NCI-H2196 (cell line): ENCODE measurements at regions not wholly inside any gene's neighbourhood (a gene's known extent, or its start where the extent isn't known, plus 50 kb on each side); places are given as distances from the start of the nearest gene placed in this dataset.

ENCODE experiments used
- DNase-seq: peaks from one replicate; lab custom pipeline; 2025; ENCODE audit not compliant: unreplicated experiment; lab: John Stamatoyannopoulos, UW

DNA sequence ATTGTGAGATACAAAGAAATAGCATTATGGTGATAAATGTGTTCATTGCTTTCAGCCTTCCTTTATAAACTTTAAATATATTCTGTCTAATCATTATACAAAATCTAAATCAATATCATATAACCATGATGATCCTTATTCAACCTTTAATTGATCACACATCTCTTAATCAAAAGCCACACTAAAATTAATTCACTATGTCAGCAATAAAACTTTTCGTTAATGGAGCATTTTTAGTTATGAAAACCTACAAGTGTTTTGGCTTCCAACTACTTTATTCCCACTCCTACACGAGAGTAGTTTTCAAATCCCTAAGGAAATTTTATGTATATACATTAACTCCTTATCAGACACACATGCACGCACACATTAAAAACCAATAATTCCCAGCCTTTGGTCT is 530.2 kb downstream of the KCTD8 start:
- no peak for DNase-seq

DNA sequence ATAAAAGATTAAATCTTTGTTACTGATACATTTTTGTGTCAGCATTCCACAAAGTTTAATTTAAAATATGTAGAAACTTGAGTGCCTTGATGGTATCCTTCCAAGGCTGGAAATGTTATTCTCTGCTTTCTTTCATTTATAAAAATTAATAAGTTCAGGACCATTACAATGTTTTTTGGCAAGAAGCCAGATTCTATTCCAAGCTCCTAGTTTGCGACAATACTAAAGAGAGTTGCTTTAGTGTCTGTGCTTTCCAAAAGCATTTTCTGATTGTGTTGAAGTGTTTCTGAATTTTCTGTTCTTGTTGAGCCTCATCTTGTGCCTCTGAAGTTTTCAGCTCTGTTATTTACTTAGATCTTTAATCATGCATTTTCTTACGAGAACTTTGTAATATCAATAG is 516.2 kb downstream of the KCTD8 start:
- peak; percentile 0 for DNase-seq

DNA sequence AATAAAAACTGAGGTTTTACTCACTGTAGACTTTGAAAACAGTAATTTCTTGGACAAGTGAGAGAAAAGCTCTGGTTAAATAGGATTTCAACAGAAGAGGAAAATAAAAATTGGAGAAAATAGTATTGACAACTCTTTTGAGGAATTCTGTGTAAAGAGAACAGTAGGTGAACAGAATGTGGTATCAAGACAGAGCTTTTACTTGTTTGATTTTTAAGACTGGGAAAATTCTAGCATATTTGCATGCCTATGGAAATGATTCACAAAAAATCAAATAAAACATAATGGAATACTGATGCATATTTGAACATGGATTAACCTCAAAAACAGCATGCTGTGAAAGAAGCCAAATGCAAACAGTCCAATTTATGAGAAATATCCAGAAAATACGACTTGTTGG is 504.6 kb downstream of the KCTD8 start:
- no peak for DNase-seq

DNA sequence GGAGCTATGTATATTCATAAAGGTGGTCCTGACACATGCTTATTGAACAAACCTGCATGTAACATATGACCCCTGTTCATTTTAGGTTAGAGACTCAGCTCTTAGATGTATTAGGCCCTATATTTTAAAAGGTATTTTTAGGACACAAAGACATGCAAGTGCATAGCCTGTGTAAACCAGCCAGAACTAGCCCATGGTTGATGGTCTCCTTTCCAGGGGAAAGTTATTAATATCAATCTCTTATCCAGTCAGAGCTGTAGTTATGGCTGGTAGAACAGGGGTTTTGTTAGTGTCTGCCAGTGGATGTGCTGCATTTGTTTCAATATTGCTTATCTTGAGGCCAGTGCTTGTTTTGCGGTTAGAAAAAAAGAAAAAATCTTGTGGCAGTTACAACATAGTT is 488.6 kb downstream of the KCTD8 start:
- DNase-seq, result no peak

DNA sequence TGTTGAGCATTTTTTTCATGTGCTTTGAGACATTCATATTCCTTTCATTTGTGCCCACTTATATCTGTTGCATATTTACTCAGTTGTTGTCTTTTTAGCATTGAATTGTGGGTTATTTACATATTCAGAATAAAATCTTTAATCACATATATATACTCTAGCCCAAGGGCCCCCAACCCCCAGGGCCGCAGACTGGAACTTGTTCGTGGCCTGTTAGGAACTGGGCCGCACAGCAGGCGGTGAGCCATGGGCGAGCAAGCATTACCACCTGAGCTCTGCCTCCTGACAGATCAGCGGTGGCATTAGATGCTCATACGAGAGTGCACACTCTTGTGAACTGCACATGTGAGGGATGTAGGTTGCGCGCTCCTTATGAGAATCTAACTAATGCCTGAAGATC is 480.6 kb downstream of the KCTD8 start:
- no peak for DNase-seq

DNA sequence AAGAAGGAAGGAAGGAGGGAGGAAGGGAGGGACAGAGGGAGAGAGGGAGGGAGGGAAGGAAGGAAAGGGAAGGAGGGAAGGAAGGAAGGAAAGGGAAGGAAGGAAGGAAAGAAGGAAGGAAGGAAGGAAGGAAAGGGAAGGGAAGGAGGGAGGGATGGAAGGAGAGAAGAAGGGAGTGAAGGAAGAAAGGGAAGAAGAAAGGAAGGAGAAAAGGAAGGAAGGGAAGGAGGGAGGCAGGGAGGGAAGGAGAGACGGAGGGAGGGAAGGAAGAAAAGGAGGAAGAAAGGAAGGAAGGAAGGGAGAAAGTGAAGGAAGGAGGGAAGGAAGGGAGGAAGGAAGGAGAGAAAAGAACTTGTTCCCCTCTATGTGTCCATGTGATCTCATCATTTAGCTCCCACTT is 465.0 kb downstream of the KCTD8 start:
- DNase-seq, result no peak

DNA sequence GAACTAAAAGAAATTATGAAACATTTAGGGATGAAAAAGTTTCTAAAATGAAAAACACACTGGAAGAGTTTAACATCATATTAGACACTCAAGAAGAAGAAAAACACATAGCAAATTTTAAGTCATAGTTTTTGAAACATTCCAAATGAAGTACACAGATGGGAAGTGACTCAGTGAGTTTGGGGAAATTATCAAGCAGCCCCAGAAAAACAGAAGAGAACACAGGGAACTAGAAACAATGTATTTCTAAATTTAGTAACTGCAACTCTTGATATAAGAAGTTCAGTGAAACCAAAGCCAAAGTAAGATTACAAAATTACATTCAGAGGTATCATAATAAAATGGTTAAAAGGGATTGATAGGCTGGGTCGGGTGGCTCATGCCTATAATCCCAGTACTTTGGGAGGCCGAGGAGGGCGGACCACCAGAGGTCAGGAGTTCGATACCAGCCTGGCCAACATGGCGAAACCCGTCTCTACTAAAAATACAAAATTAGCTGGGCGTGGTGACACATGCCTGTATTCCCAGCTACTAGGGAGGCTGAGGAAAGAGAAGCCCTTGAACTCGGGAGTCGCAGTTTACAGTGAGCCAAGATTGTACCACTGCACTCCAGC is 461.2 kb downstream of the KCTD8 start:
- no peak for DNase-seq

DNA sequence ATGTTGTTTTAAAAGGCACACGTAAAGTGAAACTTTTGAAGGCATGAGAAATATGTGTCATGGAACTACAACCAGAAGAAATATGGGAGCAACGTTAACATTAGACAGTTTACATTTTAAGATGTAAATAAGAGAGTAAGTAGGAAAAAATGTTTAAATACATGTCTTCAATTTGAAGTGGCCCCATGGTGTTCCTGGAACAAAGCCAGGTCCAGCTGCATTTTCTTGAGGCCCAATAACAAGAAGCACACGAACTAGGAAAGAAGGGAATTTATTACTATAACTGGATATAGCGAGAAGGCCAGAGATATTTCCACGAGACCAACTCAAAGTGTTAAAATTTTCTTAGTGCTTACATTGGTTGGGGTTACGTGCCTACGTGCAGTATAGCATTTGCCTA is 458.1 kb downstream of the KCTD8 start:
- no peak for DNase-seq

DNA sequence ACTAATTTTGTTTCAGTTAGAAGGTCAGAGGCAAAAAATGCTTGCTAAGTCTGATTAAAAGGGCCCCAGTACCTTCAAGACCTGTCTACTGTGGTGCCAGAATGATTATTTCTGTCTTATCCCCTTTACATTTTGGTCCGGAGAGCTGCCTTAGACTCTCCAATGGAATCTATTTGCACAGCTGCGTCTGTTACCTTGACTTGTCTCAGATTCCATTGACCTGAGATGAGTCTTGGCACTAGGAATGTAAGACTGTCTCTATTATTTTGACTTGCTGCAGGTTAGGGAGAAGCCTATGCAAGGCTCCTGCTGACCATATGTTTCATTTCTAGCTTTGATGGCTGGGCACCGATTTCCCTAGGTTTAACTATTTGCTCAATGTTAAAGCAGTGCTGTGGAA is 457.6 kb downstream of the KCTD8 start:
- no peak for DNase-seq

DNA sequence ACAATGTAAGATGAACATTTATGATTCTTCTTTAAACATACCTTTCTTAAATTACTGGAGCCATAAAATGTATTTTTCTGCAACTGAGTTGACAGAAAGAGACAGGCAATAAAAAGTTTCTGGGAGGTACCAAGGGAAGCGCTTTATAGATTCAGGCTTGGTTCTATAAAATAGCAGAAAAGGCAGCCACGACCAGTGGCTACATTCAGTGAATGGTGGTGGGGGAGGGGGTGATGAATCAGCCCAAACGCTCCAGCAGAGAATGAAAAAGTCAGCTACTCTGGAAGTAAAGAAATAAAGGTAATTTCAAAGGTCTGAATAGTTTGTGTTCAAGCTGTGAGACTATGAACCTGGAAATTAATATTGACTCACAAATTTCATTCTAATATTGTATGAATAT is 456.1 kb downstream of the KCTD8 start:
- DNase-seq, result no peak

DNA sequence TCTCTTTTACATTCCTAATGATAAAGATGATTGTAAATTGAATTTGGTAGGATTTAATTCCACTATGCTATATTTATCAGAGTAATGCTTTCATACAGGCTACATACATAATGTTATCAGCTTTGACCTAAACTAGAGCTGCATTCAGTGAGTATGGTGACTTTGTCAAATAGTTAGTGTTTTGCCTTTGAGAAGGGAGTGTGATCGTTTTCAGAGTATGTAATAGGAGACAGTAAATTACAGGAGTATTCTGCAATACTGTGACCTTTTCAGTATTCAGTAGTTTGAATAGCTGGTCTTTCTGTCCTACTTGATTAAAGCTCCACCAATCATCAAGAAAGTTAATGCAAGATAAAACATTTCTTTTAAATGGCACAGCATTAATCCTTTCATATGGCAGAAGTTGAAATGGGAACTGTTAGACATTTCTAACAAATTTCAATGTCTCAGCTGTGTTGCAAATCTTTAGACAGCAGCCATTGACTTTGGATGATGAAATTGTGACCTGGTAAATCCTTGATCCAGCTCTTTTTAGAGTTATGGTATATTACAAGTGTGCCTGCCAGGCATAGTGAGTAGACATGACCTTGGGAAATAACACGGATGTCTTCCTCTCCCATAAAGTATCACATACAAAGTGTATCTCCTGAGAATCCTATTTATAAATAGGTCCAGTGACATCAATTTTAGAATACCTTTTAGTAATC is 455.3 kb downstream of the KCTD8 start:
- DNase-seq, result no peak

DNA sequence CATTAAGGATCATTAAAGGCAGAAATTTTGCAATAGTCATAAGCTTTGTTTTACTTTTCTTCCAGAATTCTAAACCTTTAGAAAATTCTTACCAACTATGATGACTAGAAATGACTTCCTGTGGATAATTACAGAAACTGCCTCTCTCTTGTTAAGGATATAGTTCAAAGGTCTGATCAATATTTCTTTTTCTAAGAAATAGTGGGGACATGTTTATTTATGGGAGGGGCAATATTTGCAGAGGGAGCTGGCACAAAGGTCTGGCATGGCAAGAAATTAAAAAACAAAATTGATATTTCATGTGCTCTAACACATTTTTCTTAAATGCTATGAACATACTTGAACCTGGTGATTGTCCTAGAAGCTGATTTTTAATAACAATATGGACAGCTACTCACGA is 448.9 kb downstream of the KCTD8 start:
- no peak for DNase-seq

DNA sequence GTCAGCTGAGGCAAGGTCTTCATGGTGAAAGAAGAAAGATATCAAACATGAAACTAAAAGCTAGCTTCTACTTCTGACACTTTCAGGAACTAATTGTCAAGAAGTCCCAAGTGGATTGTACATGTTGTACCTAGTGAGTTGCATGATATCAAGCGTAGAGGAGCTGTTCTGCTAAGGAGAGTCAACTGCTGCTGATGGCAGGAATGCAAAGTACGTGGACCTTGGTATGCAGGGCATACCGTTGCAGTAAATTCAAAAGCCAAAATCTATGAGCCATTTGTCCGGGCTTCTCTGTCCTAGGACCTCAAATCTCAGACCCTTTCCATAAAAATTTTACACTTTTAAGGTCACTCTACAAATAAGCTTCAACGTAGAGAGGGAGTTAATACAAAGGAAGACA is 446.2 kb downstream of the KCTD8 start:
- DNase-seq, result no peak

DNA sequence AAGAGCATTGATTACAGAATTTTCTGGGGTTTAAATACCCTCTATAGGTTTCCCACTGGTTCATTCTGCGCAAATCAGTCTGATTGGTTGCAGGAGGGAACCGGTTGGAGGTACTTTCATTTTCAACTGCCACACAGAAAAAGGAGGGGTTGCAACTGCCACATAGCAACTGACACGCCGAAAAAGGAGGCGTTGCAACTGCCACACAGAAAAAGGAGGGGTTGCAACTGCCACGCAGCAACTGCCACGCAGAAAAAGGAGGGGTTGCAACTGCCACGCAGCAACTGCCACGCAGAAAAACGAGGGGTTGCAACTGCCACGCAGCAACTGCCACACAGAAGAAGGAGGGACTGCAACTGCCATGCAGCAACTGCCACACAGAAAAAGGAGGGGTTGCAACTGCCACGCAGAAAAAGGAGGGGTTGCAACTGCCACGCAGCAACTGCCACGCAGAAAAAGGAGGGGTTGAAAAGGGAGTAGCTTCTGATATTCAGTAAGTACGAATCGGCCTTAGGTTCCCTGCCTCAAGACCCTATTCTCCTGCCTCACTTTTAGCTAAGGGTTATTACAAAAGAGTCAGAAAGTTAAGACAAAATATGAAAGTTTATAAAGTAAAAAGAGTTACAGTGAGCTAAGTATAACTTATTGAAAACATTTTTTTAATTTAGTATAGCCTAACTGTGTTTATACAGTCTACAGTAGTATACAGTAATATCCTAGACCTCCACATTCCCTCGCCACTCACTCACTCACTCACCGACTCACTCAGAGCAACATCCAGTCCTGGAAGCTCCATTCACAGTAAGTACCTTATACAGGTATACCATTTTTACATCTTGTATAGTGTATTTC is 431.8 kb downstream of the KCTD8 start:
- peak; percentile 7 for DNase-seq

DNA sequence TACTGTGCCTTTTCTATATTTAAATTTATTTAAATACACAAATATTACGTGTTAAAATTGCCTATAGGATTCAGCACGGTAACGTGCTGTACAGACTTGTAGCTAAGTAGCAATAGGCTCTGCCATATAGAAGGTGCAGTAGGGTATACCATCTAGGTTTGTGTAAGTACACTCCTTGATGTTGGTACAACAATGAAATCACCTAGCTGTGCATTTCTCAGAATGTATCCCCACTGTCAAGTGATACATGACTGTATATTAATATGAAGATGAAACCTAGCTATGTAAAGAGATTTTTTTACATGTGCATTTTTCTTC is 431.2 kb downstream of the KCTD8 start:
- no peak for DNase-seq

DNA sequence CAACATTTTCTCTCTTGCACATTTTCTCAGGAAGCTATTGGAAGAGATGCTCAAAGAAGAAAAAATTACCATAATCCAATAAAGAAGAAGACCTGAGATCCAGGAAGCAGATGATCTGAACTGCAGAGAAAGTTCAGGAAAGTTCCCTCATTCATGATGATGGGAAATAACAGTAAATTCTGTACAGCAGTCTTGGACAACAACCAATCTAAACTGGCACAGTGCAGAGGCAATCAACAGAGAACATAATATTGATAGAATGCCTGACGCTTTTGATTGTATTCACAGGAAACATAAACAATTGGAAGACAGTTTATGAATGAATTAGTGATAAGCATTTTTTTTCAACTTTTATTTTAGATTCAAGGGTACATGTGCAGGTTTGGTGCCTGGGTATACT is 428.9 kb downstream of the KCTD8 start:
- DNase-seq, result no peak

DNA sequence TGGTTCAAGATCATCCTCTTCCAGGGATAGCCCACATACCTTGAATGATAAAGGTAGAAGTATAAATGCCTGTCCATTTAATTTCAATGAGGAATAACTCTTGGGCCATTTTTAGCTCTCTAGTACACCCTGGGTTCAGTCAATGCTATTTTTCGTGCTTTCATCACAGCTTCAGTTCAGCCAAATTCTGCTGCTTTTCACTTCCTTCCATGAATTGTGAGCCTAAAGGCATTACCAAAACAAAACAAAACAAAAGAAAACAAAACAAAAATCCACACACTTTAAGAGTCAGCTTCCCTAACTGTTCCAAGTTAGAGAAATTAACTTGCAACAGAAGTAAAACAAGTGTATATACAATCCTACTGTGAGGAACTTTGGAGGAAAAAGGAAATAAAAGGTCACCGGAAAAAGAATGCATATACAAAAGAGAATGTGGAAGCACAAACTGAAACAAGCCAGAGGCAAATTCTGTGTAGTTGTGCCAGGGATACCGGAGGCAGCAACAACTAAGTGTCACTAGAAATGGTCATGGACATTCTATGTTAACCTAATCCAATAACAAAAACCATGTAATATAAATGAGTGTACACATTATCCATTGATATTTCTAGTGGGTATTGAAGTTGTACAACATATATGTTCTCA is 423.1 kb downstream of the KCTD8 start:
- DNase-seq, result no peak

DNA sequence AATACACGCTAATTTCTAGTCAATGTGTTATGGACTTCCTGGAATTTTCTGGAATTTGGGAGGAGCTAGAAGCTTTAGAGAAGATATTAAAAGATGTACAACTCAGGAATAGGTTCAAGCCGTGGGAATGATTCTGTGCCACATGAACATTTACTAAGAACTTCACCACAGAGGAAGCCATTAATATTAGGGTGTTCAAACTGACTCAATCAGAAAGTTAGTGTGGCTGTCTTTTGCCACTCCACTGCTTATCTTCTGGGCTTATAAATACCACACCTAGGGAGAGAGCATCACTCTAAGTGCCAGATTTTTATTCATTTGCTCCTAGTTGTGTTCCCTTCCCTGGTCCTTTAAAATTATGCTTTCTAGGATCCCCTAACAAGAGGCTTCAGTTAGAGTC is 409.8 kb downstream of the KCTD8 start:
- DNase-seq, result no peak

DNA sequence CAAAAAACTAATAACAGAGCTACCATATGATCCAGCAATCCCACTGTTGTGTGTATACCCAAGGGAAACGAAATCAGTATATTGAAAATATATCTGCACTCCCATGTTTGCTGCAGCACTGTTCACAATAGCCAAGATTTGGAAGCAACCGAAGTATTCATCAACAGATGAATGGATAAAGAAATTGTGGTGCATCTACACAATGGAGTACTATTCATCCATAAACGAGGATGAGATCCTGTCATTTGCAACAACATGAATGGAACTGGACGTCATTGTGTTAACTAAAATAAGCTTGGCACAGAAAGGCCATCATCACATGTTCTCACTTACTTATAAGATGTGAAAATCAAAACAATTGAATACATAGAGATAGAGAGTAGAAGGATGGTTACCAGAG is 402.1 kb downstream of the KCTD8 start:
- no peak for DNase-seq

DNA sequence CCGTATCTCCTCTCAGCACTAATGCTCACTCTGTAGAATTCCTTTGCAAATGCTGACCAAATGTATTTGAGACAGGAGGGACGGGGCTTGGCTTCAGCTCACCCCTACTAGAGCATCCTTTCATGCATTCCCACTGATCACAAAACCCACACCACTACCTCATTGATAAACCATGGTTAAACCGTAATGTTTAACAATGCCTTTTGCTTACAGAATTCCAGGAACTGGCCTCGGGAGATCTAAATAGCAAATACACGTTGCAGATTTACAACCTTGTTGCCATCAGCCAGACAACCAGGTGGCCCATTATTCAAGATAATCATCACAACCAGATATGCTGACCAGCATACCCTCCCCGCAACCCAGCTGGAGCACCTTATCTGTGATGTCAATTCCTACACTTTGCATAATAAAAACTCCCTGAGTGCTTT is 391.9 kb downstream of the KCTD8 start:
- no peak for DNase-seq

DNA sequence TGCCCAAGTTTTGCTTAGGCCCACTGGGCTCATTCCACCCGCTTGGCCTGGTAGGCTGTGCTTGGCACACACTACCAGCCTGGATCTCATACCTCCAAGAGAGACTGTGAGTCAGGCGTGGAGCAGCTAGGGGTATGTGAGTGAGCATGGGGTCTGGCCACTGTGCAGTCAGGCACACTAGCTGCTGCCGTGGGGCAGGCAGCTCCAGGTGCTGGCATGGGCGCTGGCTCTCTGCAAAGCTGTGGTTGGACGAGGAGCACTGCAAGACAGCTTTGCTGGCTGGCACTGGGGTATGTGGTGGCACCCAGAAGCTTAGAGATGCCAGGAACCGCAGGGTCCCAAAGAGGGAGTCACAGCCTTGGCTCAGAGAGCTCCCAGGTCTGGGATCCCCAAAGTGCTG is 377.8 kb downstream of the KCTD8 start:
- DNase-seq, result no peak
